ENCODE measurements at regions not wholly inside any gene's neighbourhood (a gene's known extent, or its start where the extent isn't known, plus 50 kb on each side); places are given as distances from the start of the nearest gene placed in this dataset.

- TF ChIP-seq SUPT20H (IDR thresholded peaks at IDR 0.05; ENCODE audit: borderline replicate concordance, control insufficient read depth, low read depth, low read length) (no peak), TARDBP (IDR thresholded peaks at IDR 0.05; ENCODE audit: borderline replicate concordance) (no peak), TCF7 (IDR thresholded peaks at IDR 0.05; ENCODE audit: borderline replicate concordance) (no peak), PBX3 (IDR thresholded peaks at IDR 0.05; ENCODE audit: insufficient replicate concordance, low read depth, low read length) (no peak), ZNF274 (IDR thresholded peaks at IDR 0.05; ENCODE audit: insufficient read depth, insufficient read length) (no peak), HDGF (IDR thresholded peaks at IDR 0.05) (no peak), ETV6 (conservative IDR thresholded peaks at IDR 0.05 in 1 of 2, IDR thresholded peaks at IDR 0.05 in 1 of 2; ENCODE audit: borderline replicate concordance in 1 of 2, low read depth in 1 of 2) (no peak)
- no peak for FAIRE-seq
- ChIA-PET POLR2A (interaction anchor here (0.7 kb wide), 1 partner anchor 61 kb away, joined by 3 read pairs; no protein-coding TSS in a partner anchor), RAD21 (ENCODE audit: unreplicated experiment) (no interaction called here), CTCF (no interaction called here), SMC1A (ENCODE audit: uncharacterized antibody, unreplicated experiment) (no interaction called here)
- no TSS peak for BruUV-seq (replicated peaks)
- no peak overlapping the region for H3K4me3 ChIP-seq
- no peak overlapping the region for H2AFZ ChIP-seq (ENCODE audit: control insufficient read depth, low read depth, low read length)
- WGBS (ENCODE audit: insufficient coverage, insufficient replicate concordance, low lambda C conversion rate, missing lambda C conversion rate) = 22% methylated on average over 2 of the region's 2 CpGs
- no peak overlapping the region for H3K9ac ChIP-seq (ENCODE audit: control insufficient read depth, insufficient read depth, low read length)
- no peaks in the 10 kb centered on the region for H3K4me1 ChIP-seq (ENCODE audit: control insufficient read depth, insufficient read depth, low read length)
- no peak overlapping the region for H3K4me2 ChIP-seq (ENCODE audit: control insufficient read depth, insufficient read depth)
- H4K20me1 ChIP-seq (ENCODE audit: control insufficient read depth, insufficient read depth) = no peaks in the 10 kb centered on the region
- DNase-seq (ENCODE audit: low read depth, low spot score) = no peak
- intact Hi-C loops (cut with micrococcal nuclease; ENCODE audit: unreplicated experiment) = no loop called here
- no peaks in the 10 kb centered on the region for H3K79me2 ChIP-seq (ENCODE audit: control insufficient read depth, insufficient read depth, low read length)
- no peaks in the 10 kb centered on the region for H3K9me3 ChIP-seq (replicated peaks; ENCODE audit: control insufficient read depth, insufficient read depth, low read length)
- no peak overlapping the region for H3K27ac ChIP-seq (ENCODE audit: control insufficient read depth, insufficient read depth)
- no peak for ATAC-seq
- no peaks in the 10 kb centered on the region for H3K27me3 ChIP-seq (replicated peaks in 1 of 2; ENCODE audit: control insufficient read depth in 2 of 2, insufficient read depth in 2 of 2, low read length in 1 of 2)
- in situ Hi-C loops (cut with MboI) = no loop called here
- no peaks in the 10 kb centered on the region for H3K36me3 ChIP-seq (ENCODE audit: control insufficient read depth in 2 of 2, insufficient read depth in 2 of 2, low read length in 1 of 2)
Observed at GRCh38 chr16:63947022-63947421, 1174.8 kb downstream of the CDH11 start.

- intact Hi-C loops (cut with micrococcal nuclease; ENCODE audit: unreplicated experiment) = no loop called here
- ChIA-PET POLR2A (no interaction called here), CTCF (no interaction called here), RAD21 (ENCODE audit: unreplicated experiment) (no interaction called here), SMC1A (ENCODE audit: uncharacterized antibody, unreplicated experiment) (no interaction called here)
- Histone ChIP-seq H3K9ac (ENCODE audit: control insufficient read depth, insufficient read depth, low read length) (no peak overlapping the region), H3K4me2 (ENCODE audit: control insufficient read depth, insufficient read depth) (no peak overlapping the region), H3K27ac (ENCODE audit: control insufficient read depth, insufficient read depth) (no peak overlapping the region), H2AFZ (ENCODE audit: control insufficient read depth, low read depth, low read length) (no peak overlapping the region), H4K20me1 (ENCODE audit: control insufficient read depth, insufficient read depth) (no peaks in the 10 kb centered on the region), H3K79me2 (ENCODE audit: control insufficient read depth, insufficient read depth, low read length) (no peaks in the 10 kb centered on the region), H3K27me3 (replicated peaks in 1 of 2; ENCODE audit: control insufficient read depth in 2 of 2, insufficient read depth in 2 of 2, low read length in 1 of 2) (no peaks in the 10 kb centered on the region), H3K4me1 (ENCODE audit: control insufficient read depth, insufficient read depth, low read length) (no peaks in the 10 kb centered on the region), H3K4me3 (no peak overlapping the region), H3K36me3 (ENCODE audit: control insufficient read depth in 2 of 2, insufficient read depth in 2 of 2, low read length in 1 of 2) (no peaks in the 10 kb centered on the region), H3K9me3 (replicated peaks; ENCODE audit: control insufficient read depth, insufficient read depth, low read length) (no peaks in the 10 kb centered on the region)
- in situ Hi-C loops (cut with MboI) = no loop called here
- 0% methylated on average over 1 of the region's 1 CpG for WGBS (ENCODE audit: insufficient coverage, insufficient replicate concordance, low lambda C conversion rate, missing lambda C conversion rate)
- ATAC-seq = no peak
- BruUV-seq (replicated peaks) = no TSS peak
- no peak for FAIRE-seq
- TF ChIP-seq CHD1 (IDR thresholded peaks at IDR 0.05; ENCODE audit: low read depth, low read length) (no peak), E4F1 (IDR thresholded peaks at IDR 0.05; ENCODE audit: borderline replicate concordance, partially characterized antibody) (no peak), MTA2 (IDR thresholded peaks at IDR 0.05; ENCODE audit: low read depth) (no peak), RAD51 (IDR thresholded peaks at IDR 0.05) (no peak)
- DNase-seq (ENCODE audit: low read depth, low spot score) = no peak
Observed at GRCh38 chr16:63945806-63946205, 1176.1 kb downstream of the CDH11 start.
